ENCODE measurements at regions not wholly inside any gene's neighbourhood (a gene's known extent, or its start where the extent isn't known, plus 50 kb on each side); places are given as distances from the start of the nearest gene placed in this dataset.

- no TSS peak for BruUV-seq (replicated peaks)
- TF ChIP-seq REST (IDR thresholded peaks at IDR 0.05; ENCODE audit: insufficient read depth in 1 of 2, low read depth in 2 of 2, low read length in 1 of 2) (no peak), SIN3A (IDR thresholded peaks at IDR 0.05; ENCODE audit: borderline replicate concordance, insufficient read depth, low read depth, low read length) (no peak), TCF7L2 (IDR thresholded peaks at IDR 0.05; ENCODE audit: low read depth, low read length) (no peak), CTCF (IDR thresholded peaks at IDR 0.05) (no peak), POLR2AphosphoS5 (IDR thresholded peaks at IDR 0.05; ENCODE audit: low read depth, low read length) (no peak)
- H3K9me3 ChIP-seq (ENCODE audit: control insufficient read depth, insufficient read depth, low read depth, low read length): 0 out of 2 replicates have a peak, but pooled peaks cover 3% of the 10 kb centered on the region
- ChIA-PET POLR2A (no interaction called here), CTCF (no interaction called here)
- no peaks in the 10 kb centered on the region for H3K27me3 ChIP-seq (ENCODE audit: control insufficient read depth, insufficient read depth, low read length)
- ATAC-seq (no peak), DNase-seq (ENCODE audit: low read depth, low spot score) (no peak)
- intact Hi-C loops (cut with micrococcal nuclease; ENCODE audit: unreplicated experiment) (no loop called here), in situ Hi-C loops (cut with HindIII; ENCODE audit: low pct_unique_long_range_greater_than_20kb, low sequenced_read_pairs) (no loop called here)
- no peaks in the 10 kb centered on the region for H3K36me3 ChIP-seq (ENCODE audit: control insufficient read depth, insufficient read depth, low read length)
- no peak overlapping the region for H3K27ac ChIP-seq (ENCODE audit: low read length)
- no peaks in the 10 kb centered on the region for H3K4me1 ChIP-seq (ENCODE audit: control insufficient read depth, insufficient read depth, low read length)
- H3K4me3 ChIP-seq (ENCODE audit: low read depth in 2 of 2, low read length in 2 of 2): no peak overlapping the region
Observed at GRCh38 chr2:81327911-81328310, 1023.4 kb upstream of the LRRTM1 start.

GRCh38 chr2:81324046-81324445, 1019.5 kb upstream of the LRRTM1 start:
- H3K9me3 ChIP-seq (ENCODE audit: control insufficient read depth, insufficient read depth, low read depth, low read length): no peaks in the 10 kb centered on the region
- ATAC-seq (no peak), DNase-seq (ENCODE audit: low read depth, low spot score) (no peak)
- no TSS peak for BruUV-seq (replicated peaks)
- H3K36me3 ChIP-seq (ENCODE audit: control insufficient read depth, insufficient read depth, low read length): no peaks in the 10 kb centered on the region
- ChIA-PET CTCF (no interaction called here), POLR2A (no interaction called here)
- no peak for TF ChIP-seq POLR2AphosphoS5 (IDR thresholded peaks at IDR 0.05; ENCODE audit: low read depth, low read length)
- peak; percentile 42 for TF ChIP-seq CTCF (IDR thresholded peaks at IDR 0.05)
- H3K4me1 ChIP-seq (ENCODE audit: control insufficient read depth, insufficient read depth, low read length): no peaks in the 10 kb centered on the region
- H3K27me3 ChIP-seq (ENCODE audit: control insufficient read depth, insufficient read depth, low read length): no peaks in the 10 kb centered on the region
- intact Hi-C loops (cut with micrococcal nuclease; ENCODE audit: unreplicated experiment) (no loop called here), in situ Hi-C loops (cut with HindIII; ENCODE audit: low pct_unique_long_range_greater_than_20kb, low sequenced_read_pairs) (no loop called here)
- no peak overlapping the region for H3K27ac ChIP-seq (ENCODE audit: low read length)
- H3K4me3 ChIP-seq (ENCODE audit: low read depth in 2 of 2, low read length in 2 of 2): no peak overlapping the region

Measured in Panc1 (cell line).